Suprapubic skin (tissue), 4 donors: ENCODE measurements at regions not wholly inside any gene's neighbourhood (a gene's known extent, or its start where the extent isn't known, plus 50 kb on each side); places are given as distances from the start of the nearest gene placed in this dataset.

Source experiments
- DNase-seq, 2 donors: peaks; one replicate each; pipeline ENCODE4 v3.0.0-alpha.2; 2019; ENCODE audit warnings: low spot score in 2 of 2
- H3K27ac ChIP-seq: fragments of 200-600 bp; sonication (generic); one replicate; pipeline ENCODE4 v1.5.1; 2019
- H3K27me3 ChIP-seq: fragments of 200-600 bp; sonication (generic); one replicate; pipeline ENCODE4 v1.5.1; 2019
- H3K36me3 ChIP-seq: fragments of 200-600 bp; sonication (generic); one replicate; pipeline ENCODE4 v1.5.1; 2019
- H3K4me1 ChIP-seq: fragments of 200-600 bp; sonication (generic); one replicate; pipeline ENCODE4 v1.5.1; 2019
- H3K4me3 ChIP-seq: fragments of 200-600 bp; sonication (generic); one replicate; pipeline ENCODE4 v1.5.1; 2019; ENCODE audit warnings: mild to moderate bottlenecking
- H3K9me3 ChIP-seq: fragments of 200-600 bp; sonication (generic); one replicate; pipeline ENCODE4 v1.5.1; 2019
- CTCF ChIP-seq, 2 donors: fragments of 200-600 bp in 1 of 2; fragments of 450-650 bp in 1 of 2; sonication (generic) in 1 of 2; IDR thresholded peaks; one replicate each; pipeline ENCODE4 v1.5.1; 2016 to 2019; ENCODE audit warnings: antibody characterized with exemption in 2 of 2, mild to moderate bottlenecking in 1 of 2, moderate library complexity in 1 of 2
- EP300 ChIP-seq: sonication (generic); formaldehyde crosslinking; IDR thresholded peaks from one replicate; pipeline ENCODE4 v1.6.1; 2017; ENCODE audit warnings: antibody characterized with exemption
- POLR2A ChIP-seq, 2 donors: fragments of 450-650 bp; IDR thresholded peaks; one replicate each; pipeline ENCODE4 v1.6.1; 2017; ENCODE audit warnings: antibody characterized with exemption in 2 of 2, mild to moderate bottlenecking in 2 of 2, moderate library complexity in 2 of 2
- POLR2AphosphoS5 ChIP-seq, 3 donors: sonication (generic); formaldehyde crosslinking; IDR thresholded peaks; one replicate each; pipeline ENCODE4 v1.6.1; 2017; ENCODE audit warnings: antibody characterized with exemption in 3 of 3
- WGBS: methylation state at CpG from one replicate; pipeline ENCODE4 v1.1.5; 2018; 5-methylcytosine and 5-hydroxymethylcytosine counted together

- Histone ChIP-seq H3K4me1 (peaks cover 14% of the 10 kb centered on the region), H3K4me3 (no peak overlapping the region), H3K27me3 (no peaks in the 10 kb centered on the region), H3K36me3 (no peaks in the 10 kb centered on the region), H3K9me3 (no peaks in the 10 kb centered on the region), H3K27ac (no peak overlapping the region)
- TF ChIP-seq POLR2A (IDR thresholded peaks at IDR 0.05) = no peak
- peak in 1 of 3 donors; percentile 64 for TF ChIP-seq POLR2AphosphoS5 (IDR thresholded peaks at IDR 0.05)
- no peak for TF ChIP-seq CTCF (IDR thresholded peaks at IDR 0.05)
- no peak for TF ChIP-seq EP300
- 87% methylated on average over 2 of the region's 2 CpGs for WGBS
- no peak for DNase-seq
Observed at GRCh38 chr1:234684856-234685255, 74.9 kb upstream of the IRF2BP2 start.

DNA sequence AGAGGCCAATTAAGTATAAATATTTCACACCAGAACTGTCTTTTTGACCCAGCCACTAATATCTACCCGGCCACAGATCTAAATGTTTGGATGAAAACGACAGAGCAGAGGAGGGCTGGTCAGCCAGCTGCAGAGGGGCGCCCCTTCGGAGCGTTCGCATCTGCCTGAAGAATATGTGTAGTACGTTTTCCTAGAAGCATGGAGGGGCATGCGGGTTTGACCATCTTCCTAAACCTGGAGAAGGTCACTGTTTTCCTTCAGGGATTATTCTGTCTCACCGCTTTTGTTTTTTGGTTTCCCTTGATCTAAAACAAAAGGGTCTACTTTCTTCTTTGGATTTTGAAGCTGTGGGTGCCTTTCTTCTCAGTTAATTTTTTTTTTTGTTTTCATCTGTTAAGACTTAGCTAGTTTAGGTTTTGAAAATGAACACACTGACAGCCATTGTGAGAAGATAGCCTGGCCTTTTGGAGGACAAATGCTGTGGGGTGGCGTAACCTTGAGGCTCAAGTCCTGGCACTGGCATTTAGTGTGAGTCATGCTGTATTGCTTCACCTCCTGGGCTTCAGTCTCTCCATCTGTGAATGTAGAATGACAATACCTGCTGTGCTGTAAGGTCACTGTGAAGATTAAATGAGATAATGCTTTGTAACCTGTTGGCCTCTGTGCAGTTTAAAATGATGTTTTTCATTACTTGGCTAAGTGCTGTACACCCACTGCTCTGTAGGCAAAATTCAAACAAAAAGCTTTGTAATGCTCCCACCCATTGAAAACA is 74.1 kb upstream of the IRF2BP2 start:
- H3K9me3 ChIP-seq = no peaks in the 10 kb centered on the region
- TF ChIP-seq POLR2AphosphoS5 (IDR thresholded peaks at IDR 0.05) = peak; percentile 68 to 92 (median 88)
- TF ChIP-seq CTCF (IDR thresholded peaks at IDR 0.05) = no peak
- TF ChIP-seq EP300 = peak; percentile 28
- no peaks in the 10 kb centered on the region for H3K27me3 ChIP-seq
- DNase-seq = peak; percentile 85 to 88
- no peak overlapping the region for H3K4me3 ChIP-seq
- H3K36me3 ChIP-seq = no peaks in the 10 kb centered on the region
- peaks cover 14% of the 10 kb centered on the region for H3K4me1 ChIP-seq
- H3K27ac ChIP-seq = peak overlapping the region; percentile 68
- WGBS = 74% methylated on average over 10 of the region's 10 CpGs

DNA sequence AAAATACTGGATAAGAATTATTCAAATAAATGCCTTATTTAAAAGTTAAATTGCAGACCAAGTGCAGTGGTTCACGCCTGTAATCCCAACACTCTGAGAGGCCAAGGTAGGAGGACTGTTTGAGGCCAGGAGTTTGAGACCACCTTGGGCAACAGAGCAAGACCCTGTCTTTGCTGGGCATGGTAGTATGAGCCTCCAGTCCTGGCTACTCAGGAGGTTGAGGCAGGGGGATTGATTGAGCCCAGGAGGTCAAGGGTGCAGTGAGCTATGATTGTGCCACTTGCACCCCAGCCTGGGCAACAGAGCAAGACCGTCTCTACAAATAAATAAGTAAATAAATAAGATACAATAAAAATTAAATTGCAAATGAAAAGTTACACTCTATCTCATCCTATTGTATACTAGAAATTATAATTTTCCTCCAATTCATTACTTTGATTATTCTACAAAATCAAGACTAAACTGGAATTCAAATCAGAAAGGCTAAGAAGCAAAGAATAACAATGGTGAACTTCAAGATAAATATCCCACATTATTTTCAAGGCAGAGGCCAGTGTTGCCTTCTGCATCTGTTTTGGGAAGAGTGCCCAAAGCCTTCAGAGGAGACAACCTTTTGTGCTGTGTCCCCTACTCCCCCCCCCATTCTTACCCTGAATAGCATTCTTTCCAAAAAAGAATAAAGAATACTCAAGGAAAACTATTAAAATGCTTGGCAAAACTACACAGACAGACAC is 73.3 kb upstream of the IRF2BP2 start:
- H3K27ac ChIP-seq = peak overlapping the region; percentile 68
- no peaks in the 10 kb centered on the region for H3K9me3 ChIP-seq
- WGBS = 88% methylated on average over 2 of the region's 2 CpGs
- no peak overlapping the region for H3K4me3 ChIP-seq
- no peaks in the 10 kb centered on the region for H3K27me3 ChIP-seq
- peaks cover 14% of the 10 kb centered on the region for H3K4me1 ChIP-seq
- no peak for TF ChIP-seq POLR2AphosphoS5 (IDR thresholded peaks at IDR 0.05)
- TF ChIP-seq POLR2A (IDR thresholded peaks at IDR 0.05) = no peak
- no peak for TF ChIP-seq EP300
- no peak for TF ChIP-seq CTCF (IDR thresholded peaks at IDR 0.05)
- DNase-seq = no peak
- no peaks in the 10 kb centered on the region for H3K36me3 ChIP-seq

DNA sequence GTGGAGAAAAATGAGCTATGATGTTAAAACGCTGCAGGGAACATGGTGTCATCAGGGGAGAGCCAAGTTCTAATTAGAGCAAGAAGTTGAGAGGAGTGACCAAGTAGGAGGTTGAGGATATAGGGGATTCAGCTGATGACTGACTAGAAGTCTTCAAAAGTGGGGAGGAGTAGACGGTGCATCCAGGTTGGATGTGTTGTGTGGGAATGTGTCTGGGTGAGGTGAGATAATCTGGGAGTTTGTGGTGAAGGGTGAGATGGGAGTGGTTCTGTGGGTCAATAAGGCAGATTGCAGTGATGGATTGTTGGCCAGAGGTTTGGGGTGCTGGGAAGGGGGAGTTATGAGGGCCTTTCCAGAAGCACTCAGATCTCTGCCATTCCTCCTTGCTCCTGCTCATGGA is 72.0 kb upstream of the IRF2BP2 start:
- Histone ChIP-seq H3K4me1 (peaks cover 14% of the 10 kb centered on the region), H3K27ac (no peak overlapping the region), H3K9me3 (no peaks in the 10 kb centered on the region), H3K36me3 (no peaks in the 10 kb centered on the region), H3K4me3 (no peak overlapping the region), H3K27me3 (no peaks in the 10 kb centered on the region)
- WGBS = 89% methylated on average over 2 of the region's 2 CpGs
- no peak for DNase-seq
- TF ChIP-seq EP300 (no peak), CTCF (IDR thresholded peaks at IDR 0.05) (no peak), POLR2A (IDR thresholded peaks at IDR 0.05) (no peak), POLR2AphosphoS5 (IDR thresholded peaks at IDR 0.05) (no peak)

- Histone ChIP-seq H3K9me3 (no peaks in the 10 kb centered on the region), H3K36me3 (no peaks in the 10 kb centered on the region), H3K4me3 (no peak overlapping the region), H3K27me3 (no peaks in the 10 kb centered on the region), H3K4me1 (peaks cover 21% of the 10 kb centered on the region), H3K27ac (no peak overlapping the region)
- DNase-seq = no peak
- TF ChIP-seq POLR2AphosphoS5 (IDR thresholded peaks at IDR 0.05) = no peak
- no peak for TF ChIP-seq POLR2A (IDR thresholded peaks at IDR 0.05)
- no peak for TF ChIP-seq EP300
- no peak for TF ChIP-seq CTCF (IDR thresholded peaks at IDR 0.05)
- 88% methylated on average over 3 of the region's 3 CpGs for WGBS
Observed at GRCh38 chr1:234681065-234681464, 71.1 kb upstream of the IRF2BP2 start.
